Spleen (tissue), 11 donors: ENCODE measurements at regions not wholly inside any gene's neighbourhood (a gene's known extent, or its start where the extent isn't known, plus 50 kb on each side); places are given as distances from the start of the nearest gene placed in this dataset.
A peak's percentile ranks its signal among the peaks of the same experiment; 100 is the strongest.

Experiments
- DNase-seq: peaks from one replicate; pipeline ENCODE4 v3.0.0-alpha.2; 2020
- H3K27ac ChIP-seq, 8 donors: fragments of 200-600 bp; sonication (generic) in 7 of 8; 1 replicate in 4 of 8; 2 replicates in 4 of 8; pipeline versions ENCODE4 v1.5.0 to v1.8.0; 2016 to 2021; ENCODE audit warnings: inconsistent platforms in 4 of 8, mild to moderate bottlenecking in 4 of 8, moderate library complexity in 1 of 8
- H3K27me3 ChIP-seq, 7 donors: fragments of 200-600 bp; sonication (generic) in 6 of 7; replicated peaks in 1 of 7; 1 replicate in 4 of 7; 2 replicates in 3 of 7; pipeline versions ENCODE4 v1.5.0 to v1.8.0; 2016 to 2021; ENCODE audit warnings: inconsistent platforms in 3 of 7, mild to moderate bottlenecking in 1 of 7
- H3K36me3 ChIP-seq, 6 donors: fragments of 200-600 bp; sonication (generic) in 5 of 6; 1 replicate in 4 of 6; 2 replicates in 2 of 6; pipeline versions ENCODE4 v1.5.0 to v1.8.0; 2016 to 2021; ENCODE audit warnings: inconsistent platforms in 2 of 6
- H3K4me1 ChIP-seq, 6 donors: fragments of 200-600 bp; sonication (generic) in 5 of 6; 1 replicate in 3 of 6; 2 replicates in 3 of 6; pipeline versions ENCODE4 v1.5.0 to v1.8.0; 2016 to 2021; ENCODE audit warnings: inconsistent platforms in 3 of 6
- H3K4me3 ChIP-seq, 8 donors: fragments of 200-600 bp; sonication (generic) in 7 of 8; 1 replicate in 4 of 8; 2 replicates in 4 of 8; pipeline versions ENCODE4 v1.5.0 to v1.8.0; 2016 to 2021; ENCODE audit warnings: inconsistent platforms in 4 of 8, mild to moderate bottlenecking in 4 of 8, moderate library complexity in 2 of 8
- H3K9me3 ChIP-seq, 8 donors: fragments of 200-600 bp; sonication (generic) in 7 of 8; 1 replicate in 4 of 8; 2 replicates in 4 of 8; pipeline versions ENCODE4 v1.5.0 to v1.8.0; 2016 to 2021; ENCODE audit warnings: inconsistent platforms in 4 of 8
- CTCF ChIP-seq, 11 experiments: fragments of 200-600 bp in 7 of 11; fragments of 450-650 bp in 4 of 11; sonication (generic) in 4 of 11; IDR thresholded peaks in 8 of 11; conservative IDR thresholded peaks in 3 of 11; 1 replicate in 7 of 11; 2 replicates in 4 of 11; pipeline versions ENCODE4 v1.4.0 to v1.8.0; 2016 to 2021; ENCODE audit warnings: antibody characterized with exemption in 11 of 11, inconsistent platforms in 4 of 11, mild to moderate bottlenecking in 1 of 11
- POLR2A ChIP-seq, 3 donors: fragments of 450-650 bp; IDR thresholded peaks; one replicate each; pipeline ENCODE4 v1.5.1; 2017; ENCODE audit warnings: antibody characterized with exemption in 3 of 3, mild to moderate bottlenecking in 1 of 3
- POLR2AphosphoS5 ChIP-seq, 3 donors: sonication (generic); formaldehyde crosslinking; IDR thresholded peaks; one replicate each; pipeline ENCODE4 v1.5.1; 2017; ENCODE audit warnings: antibody characterized with exemption in 3 of 3
- WGBS, 5 donors: extraction: QIAGEN DNeasy Blood & Tissue Kit in 3 of 5; methylation state at CpG; one replicate each; pipeline versions ENCODE4 v1.1.5 to v1.1.7; 2013 to 2018; 5-methylcytosine and 5-hydroxymethylcytosine counted together
- intact Hi-C: fragments of 100-400 bp; cut with DNase I; formaldehyde crosslinking; loops from one replicate; pipeline ENCODE4 v1.15.0; 2023; ENCODE audit warnings: low total_unique reads
- donor health status: healthy with polysubstance abuse.
- donor health status: DM: no; HTN: no; CAD: no; lungs with moderate emphysema.
- donor health status: DM: no; HTN: no; CAD: no.
- donor health status: Bipolar disorder and iron deficiency.
- donor health status: healthy.
- donor health status: DM: no; HTN: no; CAD: no.
- donor health status: DM: yes; HTN: yes; CAD: no.

GRCh38 chr2:204470178-204470620 lies 75.1 kb upstream of the PARD3B start:
- no peak overlapping the region for H3K4me3 ChIP-seq
- H3K27ac ChIP-seq = peak overlapping the region in 1 of 8 donors; percentile 25
- no peak for DNase-seq
- no peaks in the 10 kb centered on the region for H3K4me1 ChIP-seq
- H3K36me3 ChIP-seq = no peaks in the 10 kb centered on the region
- intact Hi-C loops = no loop called here
- 82 to 95% (median 85%) methylated on average over 4 of the region's 4 CpGs for WGBS, 5 donors
- no peaks in the 10 kb centered on the region for H3K27me3 ChIP-seq
- TF ChIP-seq CTCF (IDR thresholded peaks at IDR 0.05 in 8 of 11, conservative IDR thresholded peaks at IDR 0.05 in 3 of 11) (no peak), POLR2AphosphoS5 (IDR thresholded peaks at IDR 0.05) (no peak), POLR2A (IDR thresholded peaks at IDR 0.05) (no peak)
- H3K9me3 ChIP-seq = no peaks in the 10 kb centered on the region

GRCh38 chr2:204470621-204471196 lies 74.6 kb upstream of the PARD3B start:
- Histone ChIP-seq H3K27ac (no peak overlapping the region), H3K36me3 (no peaks in the 10 kb centered on the region), H3K4me3 (no peak overlapping the region), H3K4me1 (no peaks in the 10 kb centered on the region), H3K27me3 (no peaks in the 10 kb centered on the region), H3K9me3 (no peaks in the 10 kb centered on the region)
- DNase-seq = no peak
- TF ChIP-seq CTCF (IDR thresholded peaks at IDR 0.05 in 8 of 11, conservative IDR thresholded peaks at IDR 0.05 in 3 of 11) (no peak), POLR2A (IDR thresholded peaks at IDR 0.05) (no peak), POLR2AphosphoS5 (IDR thresholded peaks at IDR 0.05) (no peak)
- 82 to 90% (median 84%) methylated on average over 5 of the region's 5 CpGs for whole genome bisulfite sequencing, 5 donors
- intact Hi-C loops = no loop called here

- no peaks in the 10 kb centered on the region for H3K9me3 ChIP-seq
- no peaks in the 10 kb centered on the region for H3K36me3 ChIP-seq
- intact Hi-C loops = no loop called here
- DNase-seq = no peak
- WGBS, 5 donors = 72 to 85% (median 76%) methylated on average over 10 of the region's 10 CpGs
- no peaks in the 10 kb centered on the region for H3K27me3 ChIP-seq
- no peak overlapping the region for H3K4me3 ChIP-seq
- no peak overlapping the region for H3K27ac ChIP-seq
- no peaks in the 10 kb centered on the region for H3K4me1 ChIP-seq
- peak in 1 of 3 donors; percentile 13 for TF ChIP-seq POLR2AphosphoS5 (IDR thresholded peaks at IDR 0.05)
- no peak for TF ChIP-seq CTCF (IDR thresholded peaks at IDR 0.05 in 8 of 11, conservative IDR thresholded peaks at IDR 0.05 in 3 of 11)
These were observed 72.9 kb upstream of the PARD3B start for GRCh38 chr2:204472375-204472774.

GRCh38 chr2:204473224-204473623 lies 72.1 kb upstream of the PARD3B start:
- WGBS, 5 donors = 86 to 97% (median 90%) methylated on average over 6 of the region's 6 CpGs
- DNase-seq = no peak
- H3K4me1 ChIP-seq = no peaks in the 10 kb centered on the region
- H3K9me3 ChIP-seq = no peaks in the 10 kb centered on the region
- no peaks in the 10 kb centered on the region for H3K36me3 ChIP-seq
- intact Hi-C loops = no loop called here
- no peak overlapping the region for H3K4me3 ChIP-seq
- H3K27ac ChIP-seq = no peak overlapping the region
- no peaks in the 10 kb centered on the region for H3K27me3 ChIP-seq
- TF ChIP-seq POLR2A (IDR thresholded peaks at IDR 0.05) (no peak), CTCF (IDR thresholded peaks at IDR 0.05 in 8 of 11, conservative IDR thresholded peaks at IDR 0.05 in 3 of 11) (no peak), POLR2AphosphoS5 (IDR thresholded peaks at IDR 0.05) (no peak)
